Ecto neural progenitor cell (in vitro differentiated cells): ENCODE measurements at regions not wholly inside any gene's neighbourhood (a gene's known extent, or its start where the extent isn't known, plus 50 kb on each side); places are given as distances from the start of the nearest gene placed in this dataset.

Experiments used
- DNase-seq: peaks from one replicate; pipeline ENCODE4 v3.0.0-alpha.2; 2018; ENCODE audit warnings: low spot score

DNA sequence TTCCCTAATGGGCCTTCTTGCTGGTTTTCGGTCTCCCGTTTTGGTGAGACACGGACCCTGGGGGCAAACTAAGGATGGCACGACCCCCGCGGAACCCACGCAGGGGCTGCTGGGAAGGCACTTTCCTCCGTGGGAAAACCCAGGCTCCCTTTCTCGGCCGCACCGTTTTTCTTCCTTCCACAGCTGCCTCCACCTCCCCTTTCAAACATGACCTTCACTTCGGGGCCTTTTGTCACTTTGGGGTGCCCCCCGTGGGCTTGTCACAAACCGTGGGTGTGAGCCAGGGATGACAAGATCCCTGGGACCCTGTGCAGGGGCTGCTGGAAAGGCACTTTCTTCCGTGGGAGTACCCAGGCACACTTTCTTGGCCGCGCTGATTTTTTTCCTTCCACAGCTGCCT is 268.7 kb downstream of the ALG10 start:
- no peak for DNase-seq

DNA sequence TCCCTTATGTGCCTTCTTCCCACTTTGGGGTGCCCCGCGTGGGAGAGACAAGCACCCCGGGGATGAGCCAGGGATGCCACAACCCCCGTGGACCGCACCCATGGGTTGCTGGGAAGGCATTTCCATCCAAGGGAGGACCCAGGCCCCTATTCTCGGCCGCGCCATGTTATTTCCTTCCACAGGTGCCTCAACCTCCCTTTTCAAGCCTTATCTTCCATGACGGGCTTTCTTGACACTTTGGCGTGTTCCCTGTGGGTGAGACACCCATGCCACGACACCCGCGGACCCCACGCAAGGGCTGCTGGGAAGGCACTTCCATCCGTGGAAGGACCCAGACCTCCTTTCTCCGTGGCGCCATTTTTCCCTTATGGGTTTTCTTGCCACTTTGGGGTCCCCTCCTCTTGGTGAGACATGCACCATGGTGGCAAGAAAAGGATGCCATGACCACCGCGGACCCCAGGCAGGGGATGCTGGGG is 269.2 kb downstream of the ALG10 start:
- no peak for DNase-seq

DNA sequence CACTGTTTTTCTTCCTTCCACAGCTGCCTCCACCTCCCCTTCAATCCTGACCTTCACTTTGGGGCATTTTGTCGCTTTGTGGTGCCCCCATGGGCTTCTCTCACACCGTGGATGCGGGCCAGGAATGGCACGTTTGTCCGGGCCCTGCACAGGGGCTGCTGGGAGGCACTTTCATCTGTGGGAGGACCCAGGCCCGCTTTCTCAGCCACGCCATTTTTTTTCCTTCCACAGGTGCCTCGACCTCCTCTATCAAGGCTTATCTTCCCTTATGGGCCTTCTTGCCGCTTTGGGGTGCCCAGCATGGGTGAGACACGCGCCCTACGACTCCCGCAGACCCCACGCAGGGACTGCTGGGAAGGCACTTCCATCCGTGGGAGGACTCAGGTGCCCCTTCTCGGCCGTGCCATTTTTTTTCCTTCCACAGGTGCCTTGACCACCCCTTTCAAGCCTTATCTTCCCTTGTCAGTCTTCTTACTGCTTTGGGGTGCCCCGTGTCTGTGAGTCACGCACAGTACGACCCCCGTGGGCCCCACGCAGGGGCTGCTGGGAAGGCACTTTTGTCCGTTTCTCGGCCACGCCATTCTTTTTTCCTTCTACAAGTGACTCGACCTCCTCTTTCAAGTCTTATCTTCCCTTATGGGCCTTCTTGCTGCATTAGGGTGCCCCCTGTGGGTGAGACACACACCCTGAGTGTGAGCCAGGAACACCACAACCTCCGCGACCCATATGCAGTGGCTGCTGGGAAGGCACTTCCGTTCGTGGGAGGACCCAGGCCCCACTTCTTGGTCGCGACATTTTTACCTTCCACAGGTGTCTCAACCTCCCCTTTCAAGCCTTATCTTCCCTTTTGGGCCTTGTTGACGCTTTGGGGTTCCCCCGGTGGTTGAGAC is 270.7 kb downstream of the ALG10 start:
- no peak for DNase-seq

DNA sequence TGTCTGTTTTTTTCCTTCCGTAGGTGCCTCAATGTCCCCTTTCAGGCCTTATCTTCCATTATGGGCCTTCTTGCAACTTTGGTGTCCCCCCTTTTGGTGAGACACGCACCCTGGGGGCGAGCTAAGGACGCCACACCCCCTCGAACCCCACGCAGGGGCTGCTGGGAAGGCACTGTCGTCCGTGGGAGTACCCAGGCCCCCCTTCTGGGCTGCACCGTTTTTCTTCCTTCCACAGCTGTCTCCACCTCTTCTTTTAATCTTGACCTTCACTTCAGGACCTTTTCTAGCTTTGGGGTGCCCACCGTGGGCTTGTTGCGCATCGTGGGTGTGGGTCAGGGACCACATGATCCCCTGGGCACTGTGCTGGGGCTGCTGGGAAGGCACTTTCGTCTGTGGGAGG is 271.8 kb downstream of the ALG10 start:
- no peak for DNase-seq

DNA sequence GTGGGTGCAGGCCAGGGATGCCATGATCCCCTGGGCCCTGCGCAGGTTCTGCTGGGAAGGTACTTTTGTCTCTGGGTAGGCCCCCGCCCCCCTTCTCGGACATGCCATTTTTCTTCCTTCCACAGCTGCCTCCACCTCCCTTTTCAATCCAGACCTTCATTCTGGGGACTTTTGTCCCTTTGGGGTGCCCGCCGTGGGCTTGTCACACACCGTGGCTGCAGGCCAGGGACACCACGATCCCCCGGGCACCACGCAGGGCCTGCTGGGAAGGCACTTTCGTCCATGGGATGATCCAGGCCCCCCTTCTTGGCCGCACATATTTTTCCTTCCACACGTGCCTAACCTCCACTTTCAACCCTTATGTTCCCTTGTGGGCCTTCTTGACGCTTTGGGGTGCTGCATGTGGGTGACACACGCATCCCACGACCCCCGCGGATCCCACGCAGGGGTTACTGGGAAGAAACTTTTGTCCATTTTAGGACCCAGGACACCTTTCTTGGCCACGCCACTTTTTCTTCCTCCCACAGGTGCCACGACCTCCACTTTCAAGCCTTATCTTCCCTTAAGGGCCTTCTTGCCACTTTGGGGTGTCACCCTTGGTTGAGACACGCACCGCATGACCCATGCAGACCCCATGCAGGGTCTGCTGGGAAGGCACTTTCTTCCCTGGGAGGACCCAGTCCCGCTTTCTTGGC is 272.5 kb downstream of the ALG10 start:
- DNase-seq = no peak

DNA sequence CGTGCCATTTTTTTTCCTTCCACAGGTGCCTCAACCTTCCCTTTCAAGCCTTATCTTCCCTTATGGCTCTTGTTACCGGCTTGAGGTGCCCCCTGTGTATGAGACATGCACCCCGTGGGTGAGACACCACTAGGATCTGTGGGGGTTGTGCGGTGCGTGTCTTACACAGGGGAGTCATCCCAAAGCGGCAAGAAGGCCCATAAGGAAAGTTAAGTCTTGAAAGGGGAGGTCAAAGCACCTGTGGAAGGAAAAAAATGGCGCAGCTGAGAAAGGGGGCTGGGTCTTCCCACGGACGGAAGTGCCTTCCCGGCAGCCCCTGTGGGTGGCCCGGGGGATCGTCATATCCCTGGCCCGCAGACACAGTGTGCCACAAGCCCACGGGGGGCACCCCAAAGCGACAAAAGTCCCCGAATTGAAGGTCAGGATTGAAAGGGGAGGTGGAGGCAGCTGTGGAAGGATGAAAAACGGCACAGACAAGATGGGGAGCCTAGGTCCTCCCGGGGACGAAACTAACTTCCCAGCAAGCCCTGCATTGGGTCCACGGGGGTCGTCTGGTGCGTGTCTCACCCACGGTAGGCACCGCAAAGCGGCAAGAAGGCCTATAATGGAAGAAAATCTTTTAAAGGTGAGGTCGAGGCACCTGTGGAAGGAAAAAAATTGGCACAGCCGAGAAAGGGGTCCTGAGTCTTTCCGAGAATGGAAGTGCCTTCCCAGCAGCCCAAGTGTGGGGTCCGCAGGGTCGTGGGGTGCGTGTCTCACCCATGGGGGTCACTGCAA is 273.3 kb downstream of the ALG10 start:
- no peak for DNase-seq

DNA sequence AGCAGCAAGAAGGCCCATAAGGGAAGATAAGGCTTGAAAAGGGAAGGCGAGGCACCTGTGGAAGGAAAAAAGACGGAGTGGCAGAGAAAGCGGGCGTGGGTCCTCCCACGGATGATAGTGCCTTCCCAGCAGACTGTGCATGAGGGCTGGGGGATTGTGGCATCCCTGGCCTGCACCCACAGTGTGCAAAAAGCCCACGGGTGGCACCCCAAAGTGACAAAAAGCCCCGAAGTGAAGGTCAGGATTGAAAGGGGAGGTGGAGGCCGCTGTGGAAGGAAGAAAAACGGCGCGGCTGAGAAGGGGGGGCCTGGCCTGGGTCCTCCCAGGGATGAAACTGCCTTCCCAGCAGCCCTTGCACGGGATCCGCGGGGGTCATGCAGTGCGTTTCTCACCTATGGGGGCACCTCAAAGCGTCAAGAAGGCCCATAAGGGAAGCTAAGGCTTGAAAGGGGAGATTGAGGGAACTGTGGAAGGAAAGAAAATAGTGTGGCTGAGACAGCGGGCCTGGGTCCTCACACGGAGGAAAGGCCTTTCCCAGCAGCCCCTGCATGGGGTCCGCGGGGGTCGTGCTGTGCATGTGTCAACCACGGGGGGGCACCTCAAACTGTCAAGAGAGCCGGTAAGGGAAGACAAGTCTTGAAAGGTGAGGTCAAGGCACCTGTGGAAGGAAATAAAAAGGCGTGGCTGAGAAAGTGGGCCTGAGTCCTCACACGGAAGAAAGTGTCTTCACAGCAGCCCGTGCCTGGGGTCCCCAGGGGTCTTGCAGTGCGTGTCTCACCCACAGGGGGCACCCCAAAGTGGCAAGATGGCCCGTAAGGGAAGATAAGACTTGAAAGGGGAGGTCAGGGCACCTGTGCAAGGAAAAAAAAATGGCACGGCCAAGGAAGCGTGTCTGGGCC is 274.1 kb downstream of the ALG10 start:
- DNase-seq = no peak

DNA sequence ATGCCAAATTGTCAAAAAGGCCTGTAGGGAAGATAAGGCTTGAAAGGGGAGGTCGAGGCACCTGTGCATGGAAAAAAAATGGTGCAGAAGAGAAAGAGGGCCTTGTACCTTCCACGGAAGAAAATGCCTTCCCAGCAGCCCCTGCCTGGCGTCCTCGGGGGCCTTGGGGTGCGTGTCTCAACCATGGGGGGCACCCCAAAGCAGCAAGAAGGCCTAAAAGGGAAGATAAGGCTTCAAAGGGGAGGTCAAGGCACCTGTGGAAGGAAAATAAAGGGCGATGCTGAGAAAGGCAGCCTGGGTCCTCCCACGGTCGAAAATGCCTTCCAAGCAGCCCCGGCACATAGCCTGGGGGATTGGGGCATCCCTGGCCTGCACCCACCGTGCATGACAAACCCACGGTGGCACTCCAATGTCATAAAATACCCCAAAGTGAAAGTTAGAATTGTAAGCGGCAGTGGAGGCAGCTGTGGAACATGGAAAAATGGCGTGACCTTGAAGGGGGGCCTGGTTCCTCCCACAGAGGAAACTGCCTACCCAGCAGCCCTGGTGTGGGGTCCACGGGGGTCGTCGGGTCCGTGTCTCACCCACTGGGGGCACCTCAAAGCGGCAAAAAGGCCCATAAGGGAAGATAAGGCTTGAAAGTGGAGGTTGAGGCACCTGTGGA is 275.0 kb downstream of the ALG10 start:
- no peak for DNase-seq

DNA sequence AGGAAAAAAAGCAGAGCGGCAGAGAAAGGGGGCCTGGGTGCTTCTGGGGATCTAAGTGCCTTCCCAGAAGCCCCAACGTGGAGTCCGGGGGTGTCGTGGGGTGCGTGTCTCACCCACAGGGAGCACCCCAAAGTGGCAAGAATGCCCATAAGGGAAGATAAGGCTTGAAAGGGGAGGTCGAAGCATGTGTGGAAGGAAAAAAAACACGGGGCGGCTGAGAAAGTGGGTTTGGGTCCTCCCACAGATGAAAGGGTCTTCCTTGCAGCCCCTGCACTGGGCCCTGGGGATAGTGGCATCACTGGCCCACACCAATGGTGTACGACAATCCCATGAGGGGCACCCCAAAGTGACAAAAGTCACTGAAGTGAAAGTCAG is 275.5 kb downstream of the ALG10 start:
- DNase-seq = no peak

DNA sequence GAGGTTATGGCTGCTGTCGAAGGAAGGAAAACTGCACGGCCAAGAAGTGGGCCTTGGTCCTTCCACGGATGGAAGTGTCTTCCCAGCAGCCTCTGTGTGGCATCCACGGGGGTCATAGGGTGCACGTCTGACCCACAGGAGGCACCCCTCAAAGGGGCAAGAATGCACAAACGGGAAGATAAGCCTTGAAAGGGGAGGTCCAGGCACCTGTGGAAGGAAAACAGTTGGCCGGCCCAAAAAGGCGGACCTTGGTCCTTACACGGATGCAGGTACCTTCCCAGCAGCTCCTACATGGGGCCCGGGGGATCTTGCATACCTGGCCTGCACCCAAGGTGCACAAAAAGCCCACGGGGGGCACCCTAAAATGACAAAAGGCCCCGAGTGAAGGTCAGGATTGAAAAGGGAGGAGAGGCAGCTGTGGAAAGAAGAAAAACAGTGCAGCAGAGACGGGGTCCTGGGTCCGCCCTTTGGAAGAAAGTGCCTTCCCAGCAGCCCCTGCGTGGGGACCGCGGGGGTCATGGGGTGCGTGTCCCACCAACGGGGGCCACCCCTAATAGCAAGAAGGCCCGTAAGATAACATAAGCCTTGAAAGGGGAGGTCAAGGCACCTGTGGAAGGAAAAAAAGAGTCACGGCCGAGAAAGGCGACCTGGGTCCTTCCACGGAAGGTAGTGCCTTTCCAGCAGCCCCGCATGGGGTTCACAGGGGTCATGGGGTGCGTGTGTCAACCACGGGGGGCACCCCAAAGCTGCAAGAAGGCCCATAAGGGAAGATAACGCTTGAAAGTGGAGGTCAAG is 276.1 kb downstream of the ALG10 start:
- DNase-seq = no peak

DNA sequence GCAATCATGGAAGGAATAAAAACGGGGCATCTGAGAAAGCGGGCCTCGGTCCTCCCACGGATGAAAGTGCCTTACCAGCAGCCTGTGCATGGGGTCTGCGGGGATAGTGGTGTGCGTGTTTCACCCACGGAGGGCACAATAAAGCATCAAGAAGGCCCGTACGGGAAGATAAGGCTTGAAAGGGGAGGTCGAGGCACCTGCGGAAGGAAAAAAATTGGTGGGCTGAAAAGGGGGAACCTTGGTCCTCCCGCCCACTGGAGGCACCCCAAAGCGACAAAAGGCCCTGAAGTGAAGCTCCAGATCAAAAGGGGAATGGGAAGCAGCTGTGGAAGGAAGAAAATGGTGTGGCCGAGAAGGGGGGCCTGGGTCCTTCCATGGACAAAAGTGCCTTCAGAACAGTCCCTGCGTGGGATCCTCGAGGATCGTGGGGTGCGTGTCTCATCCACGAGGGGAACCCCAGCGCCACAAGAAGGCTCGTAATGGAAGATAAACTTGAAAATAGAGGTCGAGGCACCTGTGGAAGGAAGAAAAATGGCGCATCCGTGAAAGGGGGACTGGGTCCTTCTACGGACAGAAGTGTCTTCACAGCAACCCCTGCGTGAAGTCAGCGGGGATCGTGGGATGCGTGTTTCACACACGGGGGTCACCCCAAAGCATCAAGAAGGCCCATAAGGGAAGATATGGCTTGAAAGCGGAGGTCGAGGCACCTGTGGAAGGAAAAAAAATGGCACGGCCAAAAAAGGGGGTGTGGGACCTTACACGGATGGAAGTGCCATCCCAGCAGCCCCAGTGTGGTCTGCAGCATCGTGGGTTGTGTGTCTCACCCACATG is 276.9 kb downstream of the ALG10 start:
- DNase-seq = no peak

DNA sequence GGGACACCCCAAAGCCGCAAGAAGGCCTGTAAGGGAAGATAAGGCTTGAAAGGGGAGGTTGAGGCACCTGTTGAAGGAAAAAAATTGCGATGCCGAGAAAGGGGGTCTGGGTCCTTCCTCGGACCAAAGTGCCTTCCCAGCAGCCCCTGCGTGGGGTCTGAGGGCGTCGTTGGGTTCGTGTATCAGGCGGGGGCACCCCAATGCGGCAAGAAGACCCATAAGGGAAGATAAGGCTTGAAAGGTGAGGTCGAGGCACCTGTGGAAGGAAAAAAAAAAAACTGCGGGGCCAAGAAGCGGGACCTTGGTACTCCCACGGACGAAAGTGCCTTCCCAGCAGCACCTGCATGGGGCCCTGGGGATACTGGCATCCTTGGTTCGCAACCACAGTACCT is 277.5 kb downstream of the ALG10 start:
- no peak for DNase-seq

DNA sequence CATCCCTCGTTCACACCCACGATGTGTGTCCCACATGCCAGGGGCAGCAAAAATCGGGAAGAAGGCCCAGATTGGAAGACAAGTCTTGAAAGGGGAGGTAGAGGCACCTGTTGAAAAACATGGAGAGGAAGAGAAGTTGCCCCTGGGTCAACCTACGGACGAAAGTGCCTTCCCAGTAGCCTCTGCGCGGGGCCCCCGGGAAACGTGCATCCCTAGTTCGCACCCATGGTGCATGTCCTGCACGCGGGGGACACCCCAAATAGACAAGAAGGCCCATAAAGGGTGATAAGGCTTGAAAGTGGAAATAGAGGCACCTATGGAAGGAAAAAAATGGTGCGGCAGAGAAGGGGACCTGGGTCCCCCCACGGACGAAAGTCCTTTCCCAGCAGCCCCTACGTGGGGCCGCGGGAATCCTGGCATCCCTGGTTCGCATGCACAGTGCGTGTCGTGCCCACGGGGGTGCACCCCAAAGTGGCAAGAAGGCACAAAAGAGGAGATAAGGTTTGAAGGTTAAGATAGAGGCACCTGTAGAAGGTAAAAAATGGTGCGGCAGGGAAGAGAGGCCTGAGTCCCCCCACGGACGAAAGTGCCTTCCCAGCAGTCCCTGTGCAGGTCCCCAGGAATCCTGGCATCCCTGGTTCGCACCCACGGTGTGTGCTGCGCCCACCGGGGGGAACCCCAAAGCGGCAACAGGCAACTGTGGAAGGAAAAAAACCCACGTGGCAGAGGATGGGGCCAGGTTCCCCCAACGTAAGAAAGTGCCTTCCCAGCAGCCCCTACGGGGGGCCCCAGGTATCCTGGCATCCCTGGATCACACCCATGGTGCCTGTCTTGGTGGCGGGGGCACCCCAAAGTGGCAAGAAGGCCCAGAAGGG is 278.3 kb downstream of the ALG10 start:
- DNase-seq = no peak

DNA sequence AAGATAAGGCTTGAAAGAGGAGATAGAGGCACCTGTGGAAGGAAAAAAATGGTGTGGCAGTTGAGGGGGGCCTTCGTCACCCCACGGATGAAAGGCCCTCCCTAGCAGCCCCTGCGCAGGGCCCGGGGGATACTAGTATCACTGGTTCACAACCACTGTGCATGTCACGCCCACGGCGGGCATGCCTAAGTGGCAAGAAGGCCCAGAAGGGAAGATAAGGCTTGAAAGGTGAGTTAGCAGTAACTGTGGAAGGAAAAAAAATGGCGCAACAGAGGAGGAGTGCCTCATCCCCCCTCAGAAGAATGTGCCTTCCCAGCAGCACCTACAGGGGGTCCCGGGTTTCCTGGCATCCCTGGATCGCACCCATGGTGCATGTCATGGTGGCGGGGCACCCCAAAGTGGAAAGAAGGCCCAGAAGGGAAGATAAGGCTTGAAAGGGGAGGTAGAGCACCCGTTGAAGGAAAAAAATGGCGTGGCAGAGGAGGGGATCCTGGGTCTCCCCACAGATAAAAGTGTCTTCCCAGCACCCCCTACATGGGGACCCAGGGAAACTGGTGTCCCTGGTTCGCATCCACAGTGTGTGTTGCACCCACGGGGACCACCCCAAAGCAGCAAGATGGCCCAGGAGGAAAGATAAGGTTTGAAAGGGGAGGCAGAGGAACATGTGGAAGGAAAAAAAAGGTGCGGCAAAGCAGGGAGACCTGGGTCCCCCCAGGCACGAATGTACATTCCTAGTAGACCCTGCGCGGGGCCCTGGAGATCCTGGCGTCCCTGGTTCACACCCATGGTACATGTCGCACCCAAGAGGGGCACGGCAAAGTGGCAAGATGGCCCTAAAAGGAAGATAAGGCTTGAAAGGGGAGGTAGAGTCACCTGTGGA is 279.2 kb downstream of the ALG10 start:
- no peak for DNase-seq

DNA sequence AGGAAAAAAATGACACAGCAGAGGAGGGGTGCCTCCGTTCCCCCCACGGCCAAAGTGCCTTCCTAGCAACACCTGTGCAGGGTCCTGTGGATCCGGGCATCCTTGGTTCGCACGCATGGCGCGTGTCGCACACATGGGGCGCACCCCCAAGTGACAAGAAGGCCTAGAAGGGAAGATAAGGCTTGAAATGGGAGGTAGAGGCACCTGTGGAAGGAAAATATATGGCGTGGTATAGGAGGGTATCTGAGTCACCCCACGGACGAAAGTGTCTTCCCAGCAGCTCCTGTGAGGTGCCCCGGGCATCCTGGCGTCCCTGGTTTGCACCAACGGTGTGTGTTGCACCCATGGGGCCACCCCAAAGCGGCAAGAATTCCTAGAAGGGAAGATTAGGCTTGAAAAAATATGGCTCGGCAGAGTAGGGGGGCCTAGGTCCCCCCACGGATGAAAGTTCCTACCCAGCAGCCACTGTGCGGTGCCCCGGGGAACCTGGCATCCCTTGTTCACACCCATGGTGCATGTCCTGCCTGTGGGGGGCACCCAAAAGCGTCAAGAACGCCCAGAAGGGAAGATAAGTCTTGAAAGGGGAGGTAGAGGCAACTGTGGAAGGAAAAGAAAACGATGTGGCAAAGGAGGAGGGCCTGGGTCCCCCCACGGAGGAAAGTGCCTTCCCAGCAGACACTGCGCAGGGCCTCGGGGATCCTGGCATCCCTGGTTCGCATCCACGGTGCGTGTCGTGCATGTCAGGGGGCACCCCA is 280.0 kb downstream of the ALG10 start:
- DNase-seq = no peak

DNA sequence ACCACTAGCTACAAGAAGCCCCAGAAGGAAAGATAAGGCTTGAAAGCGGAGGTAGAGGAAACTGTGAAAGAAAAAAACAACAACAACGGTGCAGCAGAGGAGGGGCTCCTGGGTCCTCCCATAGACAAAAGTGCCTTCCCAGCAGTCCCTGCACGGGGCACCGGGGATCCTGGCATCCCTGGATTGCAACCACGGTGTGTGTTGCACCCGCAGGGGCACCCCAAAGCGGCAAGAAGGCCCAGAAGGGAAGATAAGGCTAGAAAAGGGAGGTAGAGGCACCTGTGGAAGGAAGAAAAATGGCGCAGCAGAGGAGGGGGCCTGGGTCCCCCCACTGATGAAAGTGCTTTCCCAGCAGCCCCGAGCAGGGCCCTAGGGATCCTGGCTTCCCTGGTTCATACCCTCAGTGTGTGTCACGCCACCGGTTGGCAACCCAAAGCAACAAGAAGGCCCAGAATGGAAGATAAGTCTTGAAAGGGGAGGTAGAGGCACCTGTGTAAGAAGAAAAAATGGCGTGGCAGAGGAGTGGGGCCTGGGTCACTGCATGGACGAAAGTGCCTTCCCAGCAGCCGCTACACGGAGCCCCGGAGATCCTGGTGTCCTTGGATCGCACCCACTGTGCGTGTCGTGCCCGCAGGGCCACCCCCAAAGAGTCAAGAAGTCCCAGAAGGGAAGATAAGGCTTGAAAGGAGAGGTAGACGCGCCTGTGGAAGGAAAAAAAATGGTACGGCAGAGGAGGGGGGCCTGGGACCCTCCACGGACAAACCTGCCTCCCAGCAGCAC is 281.0 kb downstream of the ALG10 start:
- no peak for DNase-seq
